NCI-H526 treated with DMSO at 0.1 percent for 48 hours (cell line): ENCODE measurements at regions not wholly inside any gene's neighbourhood (a gene's known extent, or its start where the extent isn't known, plus 50 kb on each side); places are given as distances from the start of the nearest gene placed in this dataset.
"Not testable (repeated sequence)": the region's sequence is repeated elsewhere in the genome, so short reads cannot be mapped to it uniquely, and the experiment has no call there.

Experiments used
- DNase-seq: peaks from one replicate; lab custom pipeline; 2025; lab: John Stamatoyannopoulos, UW

DNA sequence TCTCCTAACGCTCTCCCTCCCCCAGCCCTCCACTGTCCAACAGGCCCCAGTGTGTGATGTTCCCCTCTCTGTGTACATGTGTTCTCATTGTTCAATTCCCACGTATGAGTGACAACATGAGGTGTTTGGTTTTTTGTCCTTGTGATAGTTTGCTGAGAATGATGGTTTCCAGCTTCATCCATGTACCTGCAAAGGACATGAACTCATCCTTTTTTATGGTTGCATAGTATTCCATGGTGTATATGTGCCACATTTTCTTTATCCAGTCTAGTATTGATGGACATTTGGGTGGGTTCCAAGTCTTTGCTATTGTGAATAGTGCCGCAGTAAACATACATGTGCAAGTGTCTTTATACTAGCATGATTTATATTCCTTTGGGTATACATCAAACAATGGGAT lies 347.4 kb downstream of the MAGEE1 start:
- not testable (repeated sequence) for DNase-seq

DNA sequence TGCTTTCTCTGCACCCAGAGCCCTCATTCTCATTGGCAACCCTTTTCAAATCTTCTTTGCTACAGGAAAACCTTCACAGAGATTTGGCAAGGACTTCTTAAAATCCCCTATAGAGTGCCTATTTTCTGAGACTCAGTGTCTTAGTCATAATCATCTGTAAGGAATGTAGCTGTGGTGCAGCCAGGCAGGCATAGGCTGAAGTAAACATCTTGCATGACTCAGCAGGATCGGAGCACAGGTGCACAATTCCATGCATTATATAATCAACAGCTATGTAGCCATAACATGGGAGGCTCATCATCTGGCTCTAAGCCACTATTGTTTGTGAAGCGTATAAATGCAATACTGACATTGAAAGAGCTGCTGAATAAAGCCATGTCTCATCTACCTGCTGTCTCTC lies 368.8 kb downstream of the MAGEE1 start:
- no peak for DNase-seq

DNA sequence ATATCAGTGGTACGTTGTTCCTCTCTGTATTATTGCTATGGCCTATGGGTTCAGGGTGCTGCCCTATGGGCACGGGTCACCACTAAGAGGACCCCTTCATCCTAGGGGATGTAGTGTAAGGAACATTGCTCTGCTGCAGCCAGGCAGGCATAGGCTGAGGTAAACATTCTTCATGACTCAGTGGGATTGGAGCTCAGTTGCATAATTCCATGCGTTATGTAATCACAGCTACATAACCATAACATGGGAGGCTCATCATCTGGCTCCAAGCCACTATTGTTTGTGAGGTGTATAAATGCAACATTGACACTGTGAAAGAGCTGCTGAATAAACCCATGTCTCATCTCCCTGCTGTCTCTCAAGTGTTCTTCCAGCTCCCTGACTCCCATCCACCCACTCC lies 375.2 kb downstream of the MAGEE1 start:
- DNase-seq, result no peak

DNA sequence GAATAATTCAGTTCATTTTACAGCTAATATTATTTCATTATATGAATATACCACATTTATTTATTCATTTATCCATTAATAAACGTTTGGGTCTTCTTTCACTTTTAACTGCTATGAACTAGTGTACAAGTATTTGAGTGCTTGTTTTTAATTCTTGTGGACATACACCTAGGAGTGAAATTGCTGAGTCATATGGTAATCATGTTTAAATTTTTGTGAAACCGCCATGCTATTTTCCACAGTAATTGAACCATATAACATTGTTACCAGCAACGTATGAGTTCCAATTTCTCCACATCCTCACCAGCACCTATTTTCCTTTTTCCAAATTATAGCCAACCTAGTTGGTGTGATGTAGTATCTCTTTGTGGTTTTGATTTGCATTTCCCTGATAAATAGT lies 388.2 kb downstream of the MAGEE1 start:
- DNase-seq, result no peak

DNA sequence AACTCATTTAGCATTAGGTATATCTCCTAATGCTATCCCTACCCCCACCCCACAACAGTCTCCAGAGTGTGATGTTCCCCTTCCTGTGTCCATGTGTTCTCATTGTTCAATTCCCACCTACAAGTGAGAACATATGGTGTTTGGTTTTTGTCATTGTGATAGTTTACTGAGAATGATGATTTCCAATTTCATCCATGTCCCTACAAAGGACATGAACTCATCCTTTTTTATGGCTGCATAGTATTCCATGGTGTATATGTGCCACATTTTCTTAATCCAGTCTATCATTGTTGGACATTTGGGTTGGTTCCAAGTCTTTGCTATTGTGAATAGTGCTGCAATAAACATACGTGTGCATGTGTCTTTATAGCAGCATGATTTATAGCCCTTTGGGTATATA lies 389.8 kb downstream of the MAGEE1 start:
- DNase-seq, result not testable (repeated sequence)

DNA sequence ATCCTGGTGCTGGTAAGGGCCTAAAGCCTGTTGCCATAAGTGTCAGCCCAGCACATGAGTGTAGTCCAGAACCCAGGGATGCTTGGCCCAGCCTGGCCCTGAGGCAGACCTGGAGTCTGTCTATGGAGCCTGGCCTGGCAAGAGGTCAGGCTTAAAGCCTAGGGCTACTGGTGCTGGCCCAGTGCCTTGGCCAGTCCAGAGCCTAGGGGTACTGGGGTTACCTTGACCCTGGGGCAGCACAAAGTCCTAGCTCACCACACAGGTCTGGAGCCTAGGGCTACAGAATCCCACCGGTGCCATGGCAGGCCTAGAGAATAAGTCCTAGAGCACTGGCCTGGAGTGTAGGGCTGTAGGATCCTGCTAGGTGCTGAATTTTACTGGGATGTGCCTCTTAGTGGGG lies 393.8 kb downstream of the MAGEE1 start:
- DNase-seq, result no peak

DNA sequence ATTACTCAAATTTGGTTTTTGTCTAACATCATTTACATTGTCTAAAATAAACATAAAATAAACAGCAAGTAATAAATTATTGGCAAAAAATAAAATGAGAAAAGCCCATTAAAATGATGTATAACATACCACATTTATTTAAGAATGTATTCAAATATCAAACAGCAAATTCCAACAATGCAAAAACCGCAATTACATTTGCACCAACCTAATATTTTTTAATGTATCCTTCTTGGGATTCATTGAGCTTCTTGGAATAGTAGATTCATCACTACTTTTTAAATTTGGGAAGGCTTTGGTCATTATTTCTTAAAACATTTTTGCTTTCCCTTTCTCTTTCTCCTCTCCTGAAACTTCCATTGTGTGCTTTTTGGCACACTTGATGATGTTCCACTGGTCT lies 400.2 kb downstream of the MAGEE1 start:
- DNase-seq, result no peak

DNA sequence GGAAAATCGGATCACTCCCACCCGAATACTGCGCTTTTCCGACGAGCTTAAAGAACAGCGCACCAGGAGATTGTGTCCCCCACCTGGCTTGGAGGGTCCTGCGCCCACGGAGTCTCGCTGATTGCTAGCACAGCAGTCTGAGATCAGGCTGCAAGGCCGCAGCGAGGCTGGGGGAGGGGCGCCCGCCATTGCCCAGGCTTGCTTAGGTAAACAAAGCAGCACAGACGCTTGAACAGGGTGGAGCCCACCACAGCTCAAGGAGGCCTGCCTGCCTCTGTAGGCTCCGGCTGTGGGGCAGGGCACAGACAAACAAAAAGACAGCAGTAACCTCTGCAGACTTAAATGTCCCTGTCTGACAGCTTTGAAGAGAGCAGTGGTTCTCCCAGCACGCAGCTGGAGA lies 413.4 kb downstream of the MAGEE1 start:
- DNase-seq, result not testable (repeated sequence)

DNA sequence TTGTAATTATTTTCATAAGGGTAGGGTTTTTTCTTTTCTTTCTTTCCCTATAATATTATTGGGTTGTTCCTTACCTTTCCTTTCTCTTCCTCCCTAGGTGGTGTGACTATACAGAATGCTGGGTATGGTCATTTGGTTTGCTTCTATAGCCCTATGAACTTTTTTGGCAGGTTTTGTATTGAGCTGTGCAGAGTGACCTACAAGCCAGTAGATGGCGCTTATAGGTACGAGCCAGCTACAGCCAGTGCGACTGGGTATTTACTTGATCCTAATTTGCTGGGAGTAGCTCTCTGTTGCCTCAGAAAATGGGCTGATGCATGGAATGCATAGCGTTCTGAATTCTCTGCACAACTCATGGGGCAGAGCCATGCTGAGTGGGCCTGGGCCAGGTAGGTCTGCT lies 423.3 kb downstream of the MAGEE1 start:
- DNase-seq, result no peak

DNA sequence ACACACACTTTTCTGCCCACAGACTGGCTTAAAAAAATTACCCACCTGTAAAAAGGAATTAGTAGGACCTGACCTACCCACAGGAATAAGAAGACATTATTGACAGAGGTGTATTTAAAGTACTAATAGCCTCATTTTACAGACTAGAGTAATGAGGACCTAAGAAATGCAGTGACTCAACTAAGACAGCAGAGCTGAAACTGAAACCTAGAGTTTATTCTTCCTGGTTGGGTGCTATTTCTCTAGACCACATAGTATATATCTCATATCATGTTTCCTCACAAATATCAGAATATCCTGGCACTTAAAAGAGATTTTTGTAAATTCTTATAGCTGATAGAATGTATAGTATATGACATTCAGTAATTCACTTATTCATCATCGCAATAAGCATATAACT lies 435.0 kb downstream of the MAGEE1 start:
- no peak for DNase-seq

DNA sequence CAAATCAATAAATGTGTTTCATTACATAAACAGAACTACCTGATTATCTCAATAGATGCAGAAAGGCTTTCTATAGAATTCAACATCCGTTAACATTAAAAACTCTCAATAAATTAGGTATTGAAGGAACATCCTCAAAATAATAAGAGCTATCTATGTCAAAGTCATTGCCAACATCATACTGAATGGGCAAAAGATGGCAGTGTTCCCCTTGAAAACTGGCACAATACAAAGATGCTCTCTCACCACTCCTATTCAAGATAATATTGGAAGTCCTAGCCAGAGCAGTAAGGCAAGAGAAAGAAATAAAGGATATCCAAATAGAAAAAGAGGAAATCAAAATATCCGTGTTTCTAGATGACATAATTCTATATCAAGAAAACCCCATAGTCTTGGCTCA lies 466.4 kb downstream of the MAGEE1 start:
- no peak for DNase-seq

DNA sequence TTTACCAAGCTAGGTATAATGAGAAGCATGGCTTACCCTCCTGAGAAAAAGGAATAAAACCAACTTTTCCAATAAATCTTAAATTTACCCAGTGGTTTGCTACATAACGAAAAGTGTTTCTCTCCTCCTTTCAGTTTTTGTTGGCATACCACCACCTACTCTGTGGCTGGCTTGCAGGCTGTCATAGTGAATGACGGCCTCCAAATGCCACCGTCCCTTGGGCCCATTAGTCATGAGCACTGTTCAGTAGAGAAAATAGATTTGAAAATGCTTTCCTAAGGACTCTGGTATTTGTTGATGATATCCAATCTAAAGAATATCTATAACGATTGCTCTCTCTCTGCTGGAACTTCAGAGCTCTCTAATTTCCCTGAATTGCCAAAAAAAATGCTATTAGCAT lies 488.3 kb downstream of the MAGEE1 start:
- no peak for DNase-seq

DNA sequence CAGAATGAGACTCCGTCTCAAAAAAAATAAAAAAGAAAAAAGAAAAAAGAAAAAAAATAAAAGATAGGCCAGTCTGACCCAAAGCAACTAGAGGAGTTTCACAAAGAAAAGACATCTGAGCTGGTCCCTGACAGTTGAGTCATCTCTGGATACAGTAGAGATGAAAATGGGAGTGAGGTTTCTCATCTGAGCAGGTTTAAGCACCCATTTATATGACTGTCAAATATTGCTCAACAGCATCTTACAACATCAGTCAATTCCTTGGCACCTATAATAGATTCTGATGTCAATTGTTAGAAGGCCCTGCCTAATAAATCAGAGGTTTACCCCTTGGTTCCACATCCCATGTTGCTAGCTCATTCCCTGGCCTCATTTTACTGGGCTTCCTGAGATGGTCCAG lies 490.5 kb downstream of the MAGEE1 start:
- no peak for DNase-seq

DNA sequence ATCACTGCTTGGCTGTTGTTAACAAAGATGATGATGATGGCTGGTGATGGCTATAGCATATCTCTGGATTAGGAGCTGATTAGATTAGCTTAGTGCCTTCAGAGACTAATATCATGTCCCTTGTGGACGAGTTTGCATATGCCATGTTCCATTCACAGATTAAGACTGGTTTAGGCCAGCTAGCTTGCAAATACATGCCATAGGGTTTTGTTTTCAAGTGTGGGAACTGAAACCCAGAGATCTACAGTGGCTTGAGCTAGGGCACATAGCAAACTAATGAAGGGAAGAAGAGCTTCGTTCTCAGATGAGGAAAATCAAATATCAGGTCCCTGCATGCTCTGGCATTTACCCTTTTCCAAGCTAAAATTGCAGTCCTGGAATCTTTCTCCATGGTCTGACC lies 492.3 kb downstream of the MAGEE1 start:
- no peak for DNase-seq

DNA sequence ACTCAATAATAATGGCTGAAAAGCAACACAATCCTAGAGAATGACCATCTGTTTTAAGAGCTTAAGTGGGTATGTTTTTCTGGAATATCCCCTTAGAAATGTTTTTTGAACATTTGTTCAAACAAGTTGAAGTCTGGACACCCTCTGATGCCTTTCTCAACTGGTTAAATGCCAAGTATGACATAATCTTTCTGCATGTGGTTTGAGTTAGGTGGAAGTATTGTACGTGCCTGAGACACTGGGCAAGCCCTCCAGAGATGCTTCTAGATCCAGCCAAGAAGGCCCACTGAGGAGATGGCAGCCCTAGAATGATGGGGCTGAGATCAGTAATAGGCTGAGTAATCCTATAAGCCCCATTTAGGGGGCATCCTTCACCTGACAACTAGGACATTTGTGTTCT lies 493.1 kb downstream of the MAGEE1 start:
- DNase-seq, result no peak

DNA sequence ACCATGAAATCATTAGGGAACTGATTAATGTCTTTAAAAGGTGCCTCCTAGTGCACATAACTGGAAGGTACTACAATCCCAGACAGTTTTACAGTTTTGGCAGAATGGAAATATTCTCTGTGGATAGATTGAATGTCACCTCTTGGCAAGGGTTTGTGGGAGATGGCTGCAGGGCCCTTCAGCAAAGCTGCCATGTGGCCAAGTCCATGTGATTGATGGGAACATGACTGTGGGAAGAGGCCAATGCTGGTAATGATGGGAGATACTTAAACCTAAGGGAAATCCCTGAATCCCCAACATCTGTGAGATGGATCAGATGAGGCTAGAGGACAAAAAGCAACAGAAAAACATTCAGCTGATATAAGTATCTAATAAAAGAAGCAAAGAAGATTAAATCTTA lies 493.7 kb downstream of the MAGEE1 start:
- DNase-seq, result no peak

DNA sequence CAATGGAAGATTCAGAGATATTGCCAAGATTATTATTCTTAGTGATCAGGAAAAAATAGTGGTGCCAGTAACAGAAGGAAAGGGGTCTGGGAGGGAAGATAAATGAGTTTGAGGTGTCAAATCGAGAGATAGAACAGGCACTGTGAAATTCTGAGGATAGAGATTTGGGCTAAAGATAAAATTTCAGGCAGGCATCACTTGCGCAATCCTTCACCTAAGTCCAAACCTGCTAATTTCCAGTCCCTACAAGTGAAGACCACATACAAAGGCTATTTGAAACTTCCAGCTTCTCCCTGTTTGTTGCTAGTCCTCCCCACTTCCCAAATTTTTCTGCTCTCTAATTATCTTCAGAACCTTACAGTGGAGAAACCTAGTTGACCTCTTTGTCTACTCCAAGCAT lies 494.6 kb downstream of the MAGEE1 start:
- no peak for DNase-seq

DNA sequence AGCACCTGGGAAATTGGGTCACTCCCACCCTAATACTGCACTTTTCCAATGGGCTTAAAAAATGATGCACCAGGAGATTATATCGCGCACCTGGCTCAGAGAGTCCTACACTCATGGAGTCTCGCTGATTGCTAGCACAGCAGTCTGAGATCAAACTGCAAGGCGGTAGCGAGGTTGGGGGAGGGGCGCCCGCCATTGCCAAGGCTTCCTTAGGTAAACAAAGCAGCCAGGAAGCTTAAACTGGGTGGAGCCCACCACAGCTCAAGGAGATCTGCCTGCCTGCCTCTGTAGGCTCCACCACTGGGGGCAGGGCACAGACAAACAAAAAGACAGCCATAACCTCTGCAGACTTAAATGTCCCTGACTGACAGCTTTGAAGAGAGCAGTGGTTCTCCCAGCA lies 497.1 kb downstream of the MAGEE1 start:
- not testable (repeated sequence) for DNase-seq

DNA sequence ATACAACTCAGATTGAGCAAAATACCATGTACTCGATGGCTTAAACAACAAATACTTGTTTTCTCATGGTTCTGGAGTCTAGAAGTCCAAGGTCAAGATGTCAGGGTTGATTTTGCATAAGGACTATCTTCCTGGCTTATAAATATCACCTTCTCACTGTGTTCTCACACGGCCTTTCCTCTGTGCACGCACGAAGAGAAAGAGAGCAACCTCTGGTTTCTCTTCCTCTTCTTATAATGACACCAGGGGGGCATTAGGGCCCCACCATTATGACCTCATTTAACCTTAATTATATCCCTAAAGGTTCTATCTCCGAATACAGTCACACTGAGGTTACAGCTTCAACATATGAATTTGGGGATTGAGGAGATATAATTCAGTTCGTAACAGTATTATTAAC lies 504.0 kb downstream of the MAGEE1 start:
- DNase-seq, result no peak

DNA sequence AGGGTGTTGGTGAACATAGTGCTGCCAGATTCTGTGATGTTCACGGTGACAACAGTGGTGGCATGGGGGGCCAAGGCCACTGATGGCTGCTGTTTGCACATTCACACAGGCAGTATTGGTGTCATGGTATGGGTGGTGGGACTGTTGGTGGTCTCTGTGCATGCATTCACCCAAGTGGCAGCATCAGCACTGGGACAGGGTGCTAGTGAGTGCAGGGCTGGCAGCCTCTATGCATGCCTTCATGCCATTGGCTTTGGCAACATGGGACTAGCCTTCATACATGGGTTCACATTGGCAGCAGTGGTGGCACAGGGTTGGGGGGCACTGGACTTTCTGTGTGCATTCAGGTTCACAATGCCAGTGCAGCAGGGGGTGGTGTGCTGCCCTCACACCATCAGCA lies 489.7 kb upstream of the FGF16 start:
- DNase-seq, result no peak

DNA sequence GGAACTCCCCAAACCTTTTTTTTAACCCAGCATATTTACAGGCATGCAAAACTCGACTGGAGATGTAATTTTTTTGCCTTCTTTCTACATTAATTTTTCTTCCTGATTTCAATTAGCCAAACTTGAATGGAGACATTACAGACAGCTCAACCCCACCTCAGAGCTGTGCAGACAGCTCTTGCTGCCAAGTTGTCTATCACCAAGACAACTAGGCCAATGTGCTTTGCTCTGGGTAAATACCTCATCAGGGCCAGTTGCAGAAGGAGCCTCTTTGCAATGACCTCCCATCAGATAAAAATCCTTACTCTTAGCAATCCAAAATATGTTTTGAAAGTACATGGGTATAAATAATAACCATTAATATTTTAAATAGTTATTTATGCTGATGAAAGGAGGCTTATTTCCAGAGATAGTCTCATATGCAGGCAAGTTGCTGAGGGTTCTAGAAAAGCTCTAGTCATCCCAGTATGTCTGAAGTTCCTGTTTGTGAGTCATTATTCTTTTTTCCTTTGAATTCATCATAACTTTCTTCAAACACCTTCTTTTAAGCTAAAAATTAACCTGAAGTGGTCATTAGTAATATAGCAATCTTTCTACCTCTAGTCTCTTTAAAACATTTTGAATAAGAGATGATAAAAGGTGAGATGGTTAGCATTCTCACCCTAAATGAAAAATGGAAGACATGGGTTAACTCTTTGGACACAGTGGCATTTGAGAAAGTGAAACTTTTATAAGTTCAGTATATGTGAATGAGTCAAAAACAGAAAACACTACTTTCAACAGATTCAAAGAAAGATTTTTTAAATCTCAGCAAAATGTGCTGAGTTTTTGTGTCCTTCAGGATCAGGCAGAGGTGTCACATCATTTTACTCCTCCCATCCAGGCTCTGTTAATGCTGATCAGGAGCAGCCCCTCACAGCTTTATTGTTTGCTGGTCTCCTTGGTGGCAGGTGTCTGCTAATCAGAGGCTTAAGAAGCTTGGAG lies 475.5 kb upstream of the FGF16 start:
- no peak for DNase-seq

DNA sequence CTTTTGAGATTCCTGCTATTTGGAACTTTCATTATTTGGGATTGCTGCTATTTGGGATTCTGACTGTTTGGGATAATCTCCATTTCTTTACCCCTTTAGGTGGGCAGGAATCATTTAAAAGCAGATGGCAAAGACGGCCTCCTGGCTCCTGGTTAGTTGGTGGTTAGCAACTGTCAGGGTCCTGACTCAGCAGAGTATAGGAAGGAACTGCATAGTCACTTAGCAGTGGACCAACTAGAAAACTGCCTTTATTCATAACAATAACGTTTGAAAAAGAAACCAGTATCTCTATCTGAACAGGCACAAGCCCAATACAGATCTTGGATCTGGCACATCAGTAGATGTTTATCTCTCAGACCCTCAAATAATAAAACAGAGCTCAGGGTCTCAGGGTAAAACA lies 469.7 kb upstream of the FGF16 start:
- no peak for DNase-seq

DNA sequence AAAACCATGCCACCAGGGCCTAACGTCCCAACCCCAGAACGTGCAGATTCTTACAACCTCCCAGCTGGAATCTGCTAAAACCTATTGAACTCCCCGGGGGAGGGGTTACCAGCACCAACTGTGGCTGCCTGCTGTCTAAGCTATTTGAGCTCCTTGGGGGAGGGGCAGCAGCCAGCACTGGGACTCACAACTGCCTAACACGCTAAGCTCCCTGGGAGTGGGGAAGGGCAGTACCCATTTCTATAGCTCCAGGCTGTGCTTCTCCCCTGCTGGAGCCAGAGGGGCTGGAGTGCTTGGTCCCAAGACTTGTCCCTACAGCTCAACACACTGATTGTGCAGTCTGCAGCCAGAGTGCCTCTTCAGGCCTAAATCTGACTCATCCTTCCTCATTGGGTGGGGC lies 459.8 kb upstream of the FGF16 start:
- DNase-seq, result no peak

DNA sequence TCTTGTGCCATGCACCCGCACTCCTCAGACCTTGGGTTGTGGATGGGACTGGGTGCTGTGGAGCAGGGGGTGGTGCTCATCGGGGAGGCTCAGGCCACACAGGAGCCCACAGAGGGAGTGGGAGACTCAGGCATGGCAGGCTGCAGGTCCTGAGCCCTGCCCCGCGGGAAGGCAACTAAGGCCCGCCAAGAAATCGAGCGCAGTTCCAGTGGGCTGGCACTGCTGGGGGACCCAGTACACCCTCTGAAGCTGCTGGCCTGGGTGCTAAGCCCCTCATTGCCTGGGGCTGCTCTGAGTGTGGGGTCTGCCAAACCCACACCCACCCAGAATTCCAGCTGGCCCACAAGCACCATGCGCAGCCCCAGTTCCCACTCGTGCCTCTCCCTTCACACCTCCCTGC lies 450.5 kb upstream of the FGF16 start:
- DNase-seq, result no peak
